ENCODE measurements at regions not wholly inside any gene's neighbourhood (a gene's known extent, or its start where the extent isn't known, plus 50 kb on each side); places are given as distances from the start of the nearest gene placed in this dataset.

GRCh38 chr16:85283305-85284050 is 171.2 kb upstream of the CIBAR2 start:
- H3K27ac ChIP-seq (ENCODE audit: low read length): no peak overlapping the region
- Mint-ChIP-seq H3K4me3 (no peak overlapping the region), H3K27me3 (ENCODE audit: low read depth in 2 of 2) (no peaks in the 10 kb centered on the region), H3K27ac (no peak overlapping the region), H3K4me1 (no peaks in the 10 kb centered on the region), H3K9me3 (no peaks in the 10 kb centered on the region), H3K36me3 (no peaks in the 10 kb centered on the region)
- no peaks in the 10 kb centered on the region for H3K27me3 ChIP-seq (ENCODE audit: control insufficient read depth, insufficient read depth, low read length)
- H3K4me1 ChIP-seq (ENCODE audit: control insufficient read depth, insufficient read depth, low read length): no peaks in the 10 kb centered on the region
- no peak for TF ChIP-seq CTCF (IDR thresholded peaks at IDR 0.05)
- DNase-seq (no peak), ATAC-seq (no peak)
- H3K4me3 ChIP-seq (ENCODE audit: low read length): no peak overlapping the region
- no peaks in the 10 kb centered on the region for H3K9me3 ChIP-seq (ENCODE audit: control insufficient read depth, insufficient read depth, low read length)
- no peaks in the 10 kb centered on the region for H3K36me3 ChIP-seq (ENCODE audit: control insufficient read depth, insufficient read depth, low read length)
- intact Hi-C loops (cut with micrococcal nuclease): no loop called here
- 83% methylated on average over 20 of the region's 22 CpGs for WGBS (ENCODE audit: insufficient coverage)

DNA sequence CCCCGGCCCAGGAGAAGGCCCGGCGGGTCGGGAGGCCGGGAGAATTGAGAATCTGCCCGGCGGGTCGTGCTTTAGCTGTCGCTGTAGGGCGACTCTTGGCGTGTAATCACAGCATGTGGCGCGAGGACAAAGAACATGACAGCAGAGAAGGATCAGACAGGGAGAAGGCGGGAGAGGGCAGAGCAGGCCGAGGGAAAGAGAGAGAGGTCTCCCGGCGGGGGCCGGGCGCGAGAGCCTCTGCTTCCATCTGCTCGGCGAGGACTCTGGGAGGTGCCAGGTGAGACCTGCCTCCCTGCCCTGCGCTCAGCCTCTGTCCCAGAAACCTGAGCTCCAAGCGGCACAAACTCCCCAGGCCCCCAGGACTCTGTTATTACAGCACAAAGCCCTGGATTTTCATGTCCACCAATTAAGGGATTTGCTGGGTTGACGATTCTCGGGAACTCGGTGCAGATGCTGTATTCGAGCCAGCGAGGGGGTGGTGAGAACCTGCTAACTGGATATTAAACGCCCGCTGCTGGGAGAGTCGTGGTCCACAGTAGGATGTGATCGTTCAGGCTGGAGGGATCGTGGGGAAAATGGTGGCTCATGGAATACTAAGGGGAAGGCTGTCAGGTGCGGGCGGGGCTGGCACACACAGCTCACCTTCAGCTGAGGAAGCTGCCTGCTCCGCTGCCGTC is 172.0 kb upstream of the CIBAR2 start:
- no peak for TF ChIP-seq CTCF (IDR thresholded peaks at IDR 0.05)
- H3K36me3 ChIP-seq (ENCODE audit: control insufficient read depth, insufficient read depth, low read length): no peaks in the 10 kb centered on the region

DNA sequence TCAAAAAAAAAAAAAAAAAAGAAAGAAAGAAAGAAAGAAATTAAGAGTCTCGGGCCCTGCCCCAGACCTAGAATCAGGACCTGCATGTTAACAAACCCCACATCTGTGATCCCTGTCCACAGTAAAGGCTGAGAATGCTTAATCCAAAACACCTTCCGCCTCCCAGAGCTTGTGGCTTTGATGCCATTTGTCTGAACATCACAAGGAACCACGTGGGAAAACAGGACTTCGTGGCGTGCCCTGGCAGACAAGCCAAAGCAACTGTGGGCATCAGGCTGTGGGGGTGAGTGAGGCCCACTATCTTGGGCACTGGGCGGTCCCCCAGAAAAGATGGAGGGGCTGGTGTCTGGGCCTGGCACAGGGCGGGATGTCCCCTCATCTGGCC is 173.4 kb upstream of the CIBAR2 start:
- Histone ChIP-seq H3K4me1 (ENCODE audit: control insufficient read depth, insufficient read depth, low read length) (peaks cover 4% of the 10 kb centered on the region), H3K9me3 (ENCODE audit: control insufficient read depth, insufficient read depth, low read length) (no peaks in the 10 kb centered on the region), H3K36me3 (ENCODE audit: control insufficient read depth, insufficient read depth, low read length) (no peaks in the 10 kb centered on the region), H3K4me3 (ENCODE audit: low read length) (no peak overlapping the region), H3K27me3 (ENCODE audit: control insufficient read depth, insufficient read depth, low read length) (no peaks in the 10 kb centered on the region), H3K27ac (ENCODE audit: low read length) (no peak overlapping the region)
- Mint-ChIP-seq H3K27ac (no peak overlapping the region), H3K9me3 (no peaks in the 10 kb centered on the region), H3K36me3 (no peaks in the 10 kb centered on the region), H3K27me3 (ENCODE audit: low read depth in 2 of 2) (no peaks in the 10 kb centered on the region), H3K4me3 (no peak overlapping the region), H3K4me1 (no peaks in the 10 kb centered on the region)
- ATAC-seq (no peak), DNase-seq (no peak)
- intact Hi-C loops (cut with micrococcal nuclease): no loop called here
- WGBS (ENCODE audit: insufficient coverage): 76% methylated on average over 7 of the region's 7 CpGs
- no peak for TF ChIP-seq CTCF (IDR thresholded peaks at IDR 0.05)

More for the DNA sequence above, 172.0 kb upstream of the CIBAR2 start:
- no peak for DNase-seq
- H3K4me3 Mint-ChIP-seq: no peak overlapping the region
- Histone ChIP-seq H3K27me3 (ENCODE audit: control insufficient read depth, insufficient read depth, low read length) (no peaks in the 10 kb centered on the region), H3K4me1 (ENCODE audit: control insufficient read depth, insufficient read depth, low read length) (no peaks in the 10 kb centered on the region), H3K27ac (ENCODE audit: low read length) (no peak overlapping the region), H3K4me3 (ENCODE audit: low read length) (no peak overlapping the region), H3K9me3 (ENCODE audit: control insufficient read depth, insufficient read depth, low read length) (no peaks in the 10 kb centered on the region)
- no peaks in the 10 kb centered on the region for H3K4me1 Mint-ChIP-seq
- 91% methylated on average over 38 of the region's 38 CpGs for WGBS (ENCODE audit: insufficient coverage)
- H3K36me3 Mint-ChIP-seq: no peaks in the 10 kb centered on the region
- no peak for ATAC-seq
- H3K9me3 Mint-ChIP-seq: no peaks in the 10 kb centered on the region
- intact Hi-C loops (cut with micrococcal nuclease): no loop called here
- H3K27me3 Mint-ChIP-seq (ENCODE audit: low read depth in 2 of 2): no peaks in the 10 kb centered on the region
- no peak overlapping the region for H3K27ac Mint-ChIP-seq
